GM12892 (cell line): ENCODE measurements at regions not wholly inside any gene's neighbourhood (a gene's known extent, or its start where the extent isn't known, plus 50 kb on each side); places are given as distances from the start of the nearest gene placed in this dataset.

Source experiments
- DNase-seq: peaks from one replicate; pipeline ENCODE4 v3.0.0; 2011; ENCODE audit not compliant: insufficient read length
- FAIRE-seq: peaks from 2 replicates; lab custom pipeline; 2011; peaks lifted over from hg19 to GRCh38; lab: Jason Lieb, UNC
- POLR2A ChIP-seq: IDR thresholded peaks from 2 replicates; pipeline ENCODE4 v1.6.1; 2011; ENCODE audit warnings: low read depth, low read length, control low read depth
- POLR2AphosphoS5 ChIP-seq: IDR thresholded peaks from 2 replicates; pipeline ENCODE4 v1.6.1; 2011; ENCODE audit warnings: low read depth, low read length, control low read depth
- TAF1 ChIP-seq: IDR thresholded peaks from 2 replicates; pipeline ENCODE4 v1.6.1; 2011; ENCODE audit warnings: low read depth, mild to moderate bottlenecking, control low read depth, low read length, borderline replicate concordance

- DNase-seq (no peak), FAIRE-seq (no peak)
- TF ChIP-seq POLR2A (no peak), POLR2AphosphoS5 (no peak), TAF1 (no peak)
Measured at GRCh38 chr4:26137288-26137687, 183.5 kb upstream of the RBPJ start.

DNA sequence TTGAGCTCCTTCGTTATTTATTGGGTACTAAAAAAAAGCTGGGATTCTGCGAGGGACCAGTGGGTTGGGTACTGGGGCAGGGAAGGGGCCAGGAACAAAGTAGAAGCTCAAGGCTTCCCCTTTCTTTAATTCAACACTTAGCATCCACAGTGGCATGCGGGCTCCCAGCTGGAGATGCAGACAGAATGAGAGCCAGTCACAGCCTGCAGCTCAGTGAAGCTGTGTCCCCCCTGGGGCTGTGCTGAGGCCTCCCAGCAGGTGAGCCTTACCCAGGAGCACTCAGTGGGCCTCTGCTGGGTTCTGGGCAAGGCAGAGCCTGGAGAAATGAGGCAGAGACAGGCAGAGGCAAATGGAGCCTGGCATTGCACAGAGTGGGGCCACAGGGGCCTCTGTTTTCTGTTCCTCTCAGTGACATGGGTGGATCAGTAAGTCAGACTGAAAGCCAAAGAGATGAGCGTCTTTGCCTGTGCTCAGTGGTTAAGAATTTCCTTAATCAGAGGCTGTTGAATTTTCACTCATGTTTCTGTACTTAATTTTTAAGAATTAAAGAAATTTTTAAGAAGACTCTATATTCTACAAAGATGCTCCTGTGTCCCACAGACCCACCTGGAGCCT lies 181.4 kb upstream of the RBPJ start:
- FAIRE-seq = no peak
- TF ChIP-seq POLR2A = no peak
- TF ChIP-seq POLR2AphosphoS5 = no peak
- no peak for TF ChIP-seq TAF1
- no peak for DNase-seq

DNA sequence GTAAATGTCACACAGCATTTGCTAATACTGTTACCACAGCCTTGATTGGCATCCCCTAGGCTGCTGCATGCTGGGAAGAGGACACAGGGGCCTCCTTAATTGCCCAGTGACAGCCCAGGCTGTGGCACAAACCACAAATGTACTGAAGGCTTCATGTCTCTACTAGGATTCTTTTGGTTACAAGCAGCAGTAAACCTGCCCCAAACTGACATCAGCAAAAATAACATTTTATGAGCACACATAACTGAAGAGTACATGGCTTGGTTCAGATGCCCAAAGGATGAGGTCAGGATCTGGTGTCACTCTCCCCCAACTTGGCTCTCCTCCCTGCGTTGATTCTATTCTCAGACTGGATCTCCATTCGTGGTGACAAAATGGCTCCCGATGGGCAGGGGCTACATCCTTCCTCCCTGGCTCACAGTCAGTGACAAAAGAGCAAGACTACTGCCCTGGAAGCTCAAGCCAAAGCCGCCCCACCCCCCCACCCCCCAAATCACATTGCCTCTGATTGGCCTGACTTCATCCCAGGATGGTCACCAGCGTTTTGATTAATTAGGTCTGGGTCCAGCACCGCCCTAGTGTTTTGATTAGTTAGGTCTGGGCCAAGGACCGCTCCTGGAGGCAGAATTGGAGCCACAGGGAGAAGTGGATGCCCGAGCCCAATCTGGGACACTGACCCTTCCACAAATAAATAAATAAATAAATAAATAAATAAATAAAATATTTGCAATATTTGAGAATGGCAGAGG lies 180.5 kb upstream of the RBPJ start:
- FAIRE-seq (peak; percentile 67), DNase-seq (no peak)
- TF ChIP-seq POLR2AphosphoS5 (no peak), TAF1 (no peak), POLR2A (no peak)

DNA sequence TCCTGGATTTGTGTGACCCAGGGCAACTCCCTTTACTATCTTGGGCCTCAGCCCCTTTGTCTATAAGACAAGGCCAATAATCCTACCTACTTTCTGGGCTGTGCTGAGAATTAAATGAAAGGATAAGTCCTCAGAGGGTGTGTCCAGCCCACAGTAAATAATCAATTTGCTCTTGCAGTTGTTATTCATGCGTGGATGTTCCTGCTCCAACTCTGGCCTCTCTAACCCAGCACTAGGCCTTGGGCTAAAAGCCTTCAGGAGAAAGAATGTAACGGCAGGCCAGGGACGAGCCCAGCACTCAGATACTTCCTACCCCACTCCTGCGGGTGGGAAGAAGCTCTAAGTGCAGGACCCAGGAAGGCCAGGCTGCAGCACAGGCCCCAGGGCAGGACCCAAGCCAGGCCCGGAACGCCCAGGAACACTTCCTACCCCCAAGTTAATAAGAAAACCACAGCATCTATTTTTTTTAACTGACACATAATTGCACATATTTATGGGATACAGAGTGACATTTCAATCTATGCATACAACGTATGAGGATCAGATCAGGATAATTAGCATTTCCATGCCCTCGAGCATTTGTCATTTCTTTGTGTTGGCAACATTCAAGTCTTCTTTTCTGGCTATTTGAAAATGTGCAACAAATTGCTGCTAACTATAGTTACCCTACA lies 179.6 kb upstream of the RBPJ start:
- no peak for FAIRE-seq
- TF ChIP-seq POLR2A (no peak), TAF1 (no peak), POLR2AphosphoS5 (no peak)
- DNase-seq = no peak

DNA sequence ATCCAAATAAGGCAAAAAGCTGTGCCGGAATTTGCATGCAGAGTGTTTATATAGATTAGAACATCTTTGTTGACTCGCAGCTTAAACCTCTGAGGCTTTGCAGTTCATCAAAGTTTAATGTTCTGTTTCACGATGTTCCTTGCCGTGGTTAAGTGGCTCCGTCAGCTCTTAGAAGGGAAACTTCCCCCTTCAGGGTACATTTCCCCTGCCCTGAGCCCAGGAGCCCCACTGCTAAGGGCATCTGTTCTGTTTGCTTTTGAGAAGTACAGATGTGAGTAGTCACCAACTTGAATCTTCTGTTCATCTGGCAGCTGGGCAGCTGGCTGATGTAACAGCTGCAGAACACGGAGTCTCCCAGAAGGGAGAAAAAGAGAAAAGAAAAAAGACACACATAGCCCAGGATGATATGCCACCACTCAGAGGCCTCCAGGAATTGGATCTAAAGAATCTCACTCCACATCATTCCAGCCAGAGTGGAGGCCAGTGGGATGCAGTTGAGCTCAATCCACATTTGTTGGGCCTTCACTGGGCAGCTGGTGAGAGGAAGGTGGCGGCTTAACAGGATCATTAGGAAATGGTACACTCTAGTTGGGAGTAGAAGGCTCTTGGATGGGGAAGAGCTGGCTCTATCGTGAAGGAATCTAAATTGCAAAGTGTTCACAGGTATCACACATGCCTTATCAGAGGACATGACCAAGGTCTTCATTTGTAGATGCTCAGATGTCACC lies 178.7 kb upstream of the RBPJ start:
- TF ChIP-seq POLR2AphosphoS5 = no peak
- TF ChIP-seq TAF1 = no peak
- TF ChIP-seq POLR2A = no peak
- DNase-seq = no peak
- peak; percentile 65 for FAIRE-seq

GRCh38 chr4:26144526-26145155 lies 176.2 kb upstream of the RBPJ start:
- TF ChIP-seq POLR2AphosphoS5 = no peak
- TF ChIP-seq POLR2A = no peak
- no peak for TF ChIP-seq TAF1
- no peak for FAIRE-seq
- no peak for DNase-seq

DNA sequence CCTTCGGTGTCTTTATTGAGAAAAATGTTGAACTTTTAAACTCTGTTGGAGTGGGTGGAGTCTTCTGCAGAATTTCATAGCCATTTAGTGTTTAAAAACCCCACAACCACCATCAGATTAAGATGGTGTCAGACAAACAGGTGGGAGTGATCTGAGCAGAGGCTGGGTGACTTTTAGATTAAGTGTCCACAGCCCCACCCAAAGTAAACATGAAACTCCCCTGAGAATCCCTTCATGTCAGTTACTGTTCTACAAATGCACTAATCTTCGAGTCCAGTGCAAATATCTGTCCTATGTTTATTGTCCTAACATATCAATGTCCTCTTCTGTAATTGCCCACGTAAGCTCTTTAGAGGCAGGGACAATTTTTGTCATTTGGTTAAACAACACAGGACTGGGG lies 175.6 kb upstream of the RBPJ start:
- FAIRE-seq (peak; percentile 44), DNase-seq (no peak)
- TF ChIP-seq POLR2A (no peak), POLR2AphosphoS5 (no peak), TAF1 (no peak)

- DNase-seq (no peak), FAIRE-seq (no peak)
- TF ChIP-seq TAF1 = no peak
- no peak for TF ChIP-seq POLR2A
- no peak for TF ChIP-seq POLR2AphosphoS5
Measured at GRCh38 chr4:26148927-26149326, 171.9 kb upstream of the RBPJ start.

- no peak for DNase-seq
- no peak for FAIRE-seq
- TF ChIP-seq TAF1 (no peak), POLR2A (no peak), POLR2AphosphoS5 (no peak)
Measured at GRCh38 chr4:26150948-26151347, 169.9 kb upstream of the RBPJ start.

DNA sequence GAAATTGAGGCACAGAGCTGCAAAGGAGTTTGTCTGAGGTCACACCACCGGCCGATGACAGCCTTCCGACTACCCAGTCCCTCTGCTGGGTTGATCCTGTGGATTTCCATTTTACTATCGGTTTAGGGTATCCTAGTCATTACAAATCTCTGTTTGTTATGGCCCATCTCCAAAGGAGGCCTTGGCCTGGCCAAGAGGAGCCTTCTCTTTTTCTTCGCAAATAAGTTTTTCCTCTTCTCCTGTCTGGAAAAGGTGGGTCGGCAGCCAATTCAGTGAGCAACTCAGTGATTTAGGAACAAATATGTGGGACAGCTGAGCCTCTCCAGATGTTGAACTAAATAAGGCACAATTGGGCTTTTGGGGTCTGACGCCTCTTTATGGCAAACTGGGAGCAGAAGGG lies 169.2 kb upstream of the RBPJ start:
- TF ChIP-seq POLR2A (no peak), TAF1 (no peak), POLR2AphosphoS5 (no peak)
- no peak for DNase-seq
- no peak for FAIRE-seq

- FAIRE-seq (no peak), DNase-seq (no peak)
- TF ChIP-seq POLR2A (no peak), TAF1 (no peak), POLR2AphosphoS5 (no peak)
Measured at GRCh38 chr4:26152056-26152455, 168.8 kb upstream of the RBPJ start.
